ENCODE measurements at regions not wholly inside any gene's neighbourhood (a gene's known extent, or its start where the extent isn't known, plus 50 kb on each side); places are given as distances from the start of the nearest gene placed in this dataset.

GRCh38 chr6:95309545-95309944, 267.8 kb upstream of the MANEA start:
- H3K23ac ChIP-seq (ENCODE audit: insufficient read length, low read depth, low read length) = no peak overlapping the region
- no peak overlapping the region for H3K4me3 Mint-ChIP-seq
- H2BK120ac ChIP-seq (ENCODE audit: low read depth, low read length, poor library complexity, severe bottlenecking) = no peak overlapping the region
- H2AFZ ChIP-seq (ENCODE audit: low read length) = no peak overlapping the region
- no peaks in the 10 kb centered on the region for H3K36me3 Mint-ChIP-seq (ENCODE audit: insufficient read depth in 1 of 3, low read depth in 3 of 3)
- no peak overlapping the region for H2BK20ac ChIP-seq (ENCODE audit: low read depth, low read length, poor library complexity, severe bottlenecking)
- no peaks in the 10 kb centered on the region for H3K9me3 ChIP-seq (ENCODE audit: control insufficient read depth, low read depth, low read length)
- peak overlapping the region; percentile 39 to 83 (median 68); a peak in 4 of 7 replicates for H3K27ac Mint-ChIP-seq
- no peak overlapping the region for H4K91ac ChIP-seq (ENCODE audit: insufficient read length, low read depth, low read length)
- no peak overlapping the region for H2BK5ac ChIP-seq (ENCODE audit: insufficient read length, low read length)
- no CpG with 5 or more reads among the region's 3 CpGs for WGBS (ENCODE audit: extremely low coverage, insufficient read length, low lambda C conversion rate)
- no peaks in the 10 kb centered on the region for H3K27me3 ChIP-seq (ENCODE audit: insufficient read depth, low read length)
- no peaks in the 10 kb centered on the region for H4K20me1 ChIP-seq (ENCODE audit: control insufficient read depth, insufficient read depth, insufficient read length)
- H2BK12ac ChIP-seq (ENCODE audit: insufficient read length, low read depth, low read length) = no peak overlapping the region
- H3T11ph ChIP-seq (ENCODE audit: low read length) = no peak overlapping the region
- no peak overlapping the region for H4K8ac ChIP-seq (replicated peaks; ENCODE audit: insufficient read length, low read depth, low read length)
- no peak overlapping the region for H3K14ac ChIP-seq (ENCODE audit: insufficient read depth, low read length)
- H3K4ac ChIP-seq (ENCODE audit: low read depth, low read length) = no peak overlapping the region
- no peaks in the 10 kb centered on the region for H3K27me3 Mint-ChIP-seq (ENCODE audit: low read depth)
- TF ChIP-seq, protein P1, sequence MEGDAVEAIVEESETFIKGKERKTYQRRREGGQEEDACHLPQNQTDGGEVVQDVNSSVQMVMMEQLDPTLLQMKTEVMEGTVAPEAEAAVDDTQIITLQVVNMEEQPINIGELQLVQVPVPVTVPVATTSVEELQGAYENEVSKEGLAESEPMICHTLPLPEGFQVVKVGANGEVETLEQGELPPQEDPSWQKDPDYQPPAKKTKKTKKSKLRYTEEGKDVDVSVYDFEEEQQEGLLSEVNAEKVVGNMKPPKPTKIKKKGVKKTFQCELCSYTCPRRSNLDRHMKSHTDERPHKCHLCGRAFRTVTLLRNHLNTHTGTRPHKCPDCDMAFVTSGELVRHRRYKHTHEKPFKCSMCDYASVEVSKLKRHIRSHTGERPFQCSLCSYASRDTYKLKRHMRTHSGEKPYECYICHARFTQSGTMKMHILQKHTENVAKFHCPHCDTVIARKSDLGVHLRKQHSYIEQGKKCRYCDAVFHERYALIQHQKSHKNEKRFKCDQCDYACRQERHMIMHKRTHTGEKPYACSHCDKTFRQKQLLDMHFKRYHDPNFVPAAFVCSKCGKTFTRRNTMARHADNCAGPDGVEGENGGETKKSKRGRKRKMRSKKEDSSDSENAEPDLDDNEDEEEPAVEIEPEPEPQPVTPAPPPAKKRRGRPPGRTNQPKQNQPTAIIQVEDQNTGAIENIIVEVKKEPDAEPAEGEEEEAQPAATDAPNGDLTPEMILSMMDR (conservative IDR thresholded peaks at IDR 0.05) = no peak
- H3K56ac ChIP-seq (ENCODE audit: insufficient read length, low read depth, low read length) = no peak overlapping the region
- peaks cover 4% of the 10 kb centered on the region; the same call in 1 of the 2 replicates for H3K4me1 ChIP-seq (ENCODE audit: insufficient read depth, low read length)
- H2AK5ac ChIP-seq (ENCODE audit: insufficient read length, low read length) = no peak overlapping the region
- H2BK15ac ChIP-seq (ENCODE audit: low read depth, low read length) = no peak overlapping the region
- no peak for DNase-seq
- peaks cover 10 to 11% of the 10 kb centered on the region in 2 experiments for H3K4me1 Mint-ChIP-seq
- H3K23me2 ChIP-seq (ENCODE audit: insufficient read length, low read depth, low read length, poor library complexity, severe bottlenecking) = no peaks in the 10 kb centered on the region
- no peaks in the 10 kb centered on the region for H3K79me2 ChIP-seq (ENCODE audit: insufficient read depth, low read length)
- H3K9me3 Mint-ChIP-seq = no peaks in the 10 kb centered on the region
- no peaks in the 10 kb centered on the region for H3K79me1 ChIP-seq (ENCODE audit: insufficient read depth, low read depth, low read length, poor library complexity, severe bottlenecking)
- no peak overlapping the region for H3K27ac ChIP-seq (ENCODE audit: insufficient read length, low read depth, low read length)
- no peak overlapping the region for H3K9ac ChIP-seq (ENCODE audit: extremely low read depth, insufficient read length, low read length)
- no peak overlapping the region for H3K18ac ChIP-seq (ENCODE audit: insufficient read length, low read depth, low read length)
- no peak overlapping the region for H3K4me2 ChIP-seq (ENCODE audit: insufficient read depth, insufficient read length, low read length)
- no peak overlapping the region for H4K5ac ChIP-seq (ENCODE audit: insufficient read length, low read depth, low read length)

Data from H9 (cell line).